ENCODE measurements at regions not wholly inside any gene's neighbourhood (a gene's known extent, or its start where the extent isn't known, plus 50 kb on each side); places are given as distances from the start of the nearest gene placed in this dataset.

- DNase-seq (no peak), ATAC-seq (ENCODE audit: insufficient read depth, low FRiP score) (no peak)
- WGBS, 2 donors, result 71 to 87% methylated on average over 4 of the region's 4 CpGs
- no peak for TF ChIP-seq CTCF (IDR thresholded peaks at IDR 0.05; ENCODE audit: control extremely low read depth, extremely low read depth)
- peaks cover 0 to 9% (median 0%) of the 10 kb centered on the region in 5 donors for H3K4me1 ChIP-seq (ENCODE audit: control insufficient read depth in 5 of 5, insufficient read depth in 5 of 5, low read length in 5 of 5)
- H3K36me3 ChIP-seq (ENCODE audit: control insufficient read depth in 4 of 4, insufficient read depth in 4 of 4, low read length in 4 of 4), result no peaks in the 10 kb centered on the region
- H3K9me3 ChIP-seq (ENCODE audit: control insufficient read depth in 4 of 4, insufficient read depth in 3 of 4, low read length in 3 of 4), result no peaks in the 10 kb centered on the region
- H3K4me3 ChIP-seq, result no peak overlapping the region
- H3K27ac ChIP-seq (ENCODE audit: low read depth in 1 of 2, low read length in 1 of 2), result no peak overlapping the region
- no peaks in the 10 kb centered on the region for H3K27me3 ChIP-seq (ENCODE audit: control insufficient read depth in 3 of 3, insufficient read depth in 3 of 3, low read length in 2 of 3)
- H3K9ac ChIP-seq (ENCODE audit: insufficient read depth in 1 of 2, low read length in 2 of 2), result no peak overlapping the region
These were observed 261.5 kb downstream of the BMP2 start for GRCh38 chr20:7029019-7029418.

- TF ChIP-seq CTCF (IDR thresholded peaks at IDR 0.05; ENCODE audit: control extremely low read depth, extremely low read depth), result no peak
- H3K27me3 ChIP-seq (ENCODE audit: control insufficient read depth in 3 of 3, insufficient read depth in 3 of 3, low read length in 2 of 3), result no peaks in the 10 kb centered on the region
- H3K4me3 ChIP-seq, result no peak overlapping the region
- ATAC-seq (ENCODE audit: insufficient read depth, low FRiP score) (no peak), DNase-seq (peak in 1 of 3 donors; percentile 4)
- H3K27ac ChIP-seq (ENCODE audit: low read depth in 1 of 2, low read length in 1 of 2), result no peak overlapping the region
- H3K9me3 ChIP-seq (ENCODE audit: control insufficient read depth in 4 of 4, insufficient read depth in 3 of 4, low read length in 3 of 4), result peaks cover 0 to 2% (median 0%) of the 10 kb centered on the region in 4 donors
- H3K9ac ChIP-seq (ENCODE audit: insufficient read depth in 1 of 2, low read length in 2 of 2), result no peak overlapping the region
- WGBS, 2 donors, result 24 to 33% methylated on average over 1 of the region's 1 CpG
- H3K36me3 ChIP-seq (ENCODE audit: control insufficient read depth in 4 of 4, insufficient read depth in 4 of 4, low read length in 4 of 4), result no peaks in the 10 kb centered on the region
- H3K4me1 ChIP-seq (ENCODE audit: control insufficient read depth in 5 of 5, insufficient read depth in 5 of 5, low read length in 5 of 5), result no peaks in the 10 kb centered on the region
These were observed 263.7 kb downstream of the BMP2 start for GRCh38 chr20:7031222-7031621.

- Histone ChIP-seq H3K4me1 (ENCODE audit: control insufficient read depth in 5 of 5, insufficient read depth in 5 of 5, low read length in 5 of 5) (no peaks in the 10 kb centered on the region), H3K27ac (ENCODE audit: low read depth in 1 of 2, low read length in 1 of 2) (no peak overlapping the region), H3K4me3 (no peak overlapping the region), H3K36me3 (ENCODE audit: control insufficient read depth in 4 of 4, insufficient read depth in 4 of 4, low read length in 4 of 4) (no peaks in the 10 kb centered on the region), H3K27me3 (ENCODE audit: control insufficient read depth in 3 of 3, insufficient read depth in 3 of 3, low read length in 2 of 3) (no peaks in the 10 kb centered on the region), H3K9ac (ENCODE audit: insufficient read depth in 1 of 2, low read length in 2 of 2) (no peak overlapping the region), H3K9me3 (ENCODE audit: control insufficient read depth in 4 of 4, insufficient read depth in 3 of 4, low read length in 3 of 4) (peaks cover 0 to 2% (median 0%) of the 10 kb centered on the region in 4 donors)
- ATAC-seq (ENCODE audit: insufficient read depth, low FRiP score), result no peak
- DNase-seq, result no peak
- TF ChIP-seq CTCF (IDR thresholded peaks at IDR 0.05; ENCODE audit: control extremely low read depth, extremely low read depth), result no peak
- 76 to 93% methylated on average over 2 of the region's 2 CpGs for WGBS, 2 donors
These were observed 270.5 kb downstream of the BMP2 start for GRCh38 chr20:7038029-7038428.

- no peak for DNase-seq
- WGBS, 2 donors, result 76 to 79% methylated on average over 3 of the region's 3 CpGs
These were observed 290.1 kb downstream of the BMP2 start for GRCh38 chr20:7057611-7058010.

More at GRCh38 chr20:7057611-7058010, 290.1 kb downstream of the BMP2 start:
- Histone ChIP-seq H3K27me3 (ENCODE audit: control insufficient read depth in 3 of 3, insufficient read depth in 3 of 3, low read length in 2 of 3) (no peaks in the 10 kb centered on the region), H3K9ac (ENCODE audit: insufficient read depth in 1 of 2, low read length in 2 of 2) (no peak overlapping the region), H3K27ac (ENCODE audit: low read depth in 1 of 2, low read length in 1 of 2) (no peak overlapping the region), H3K9me3 (ENCODE audit: control insufficient read depth in 4 of 4, insufficient read depth in 3 of 4, low read length in 3 of 4) (no peaks in the 10 kb centered on the region), H3K4me3 (no peak overlapping the region), H3K4me1 (ENCODE audit: control insufficient read depth in 5 of 5, insufficient read depth in 5 of 5, low read length in 5 of 5) (no peaks in the 10 kb centered on the region), H3K36me3 (ENCODE audit: control insufficient read depth in 4 of 4, insufficient read depth in 4 of 4, low read length in 4 of 4) (no peaks in the 10 kb centered on the region)
- ATAC-seq (ENCODE audit: insufficient read depth, low FRiP score), result no peak
- no peak for TF ChIP-seq CTCF (IDR thresholded peaks at IDR 0.05; ENCODE audit: control extremely low read depth, extremely low read depth)

All from lung (tissue), 11 donors.